ENCODE measurements at regions not wholly inside any gene's neighbourhood (a gene's known extent, or its start where the extent isn't known, plus 50 kb on each side); places are given as distances from the start of the nearest gene placed in this dataset.

- no peak for DNase-seq (ENCODE audit: low spot score)
- Mint-ChIP-seq H3K36me3 (ENCODE audit: low read depth, unreplicated experiment) (no peaks in the 10 kb centered on the region), H3K4me3 (ENCODE audit: unreplicated experiment) (no peak overlapping the region), H3K9me3 (ENCODE audit: unreplicated experiment) (no peaks in the 10 kb centered on the region), H3K27me3 (ENCODE audit: unreplicated experiment) (no peaks in the 10 kb centered on the region), H3K4me1 (ENCODE audit: unreplicated experiment) (no peaks in the 10 kb centered on the region), H3K27ac (ENCODE audit: unreplicated experiment) (no peak overlapping the region)
- no peak for TF ChIP-seq CTCF (IDR thresholded peaks at IDR 0.05; ENCODE audit: unreplicated experiment)
These were observed 117.4 kb upstream of the DSEL start for GRCh38 chr18:67633939-67634338.

GRCh38 chr18:67621906-67622305, 105.4 kb upstream of the DSEL start:
- Mint-ChIP-seq H3K27ac (ENCODE audit: unreplicated experiment) (no peak overlapping the region), H3K36me3 (ENCODE audit: low read depth, unreplicated experiment) (no peaks in the 10 kb centered on the region), H3K4me3 (ENCODE audit: unreplicated experiment) (no peak overlapping the region)

GRCh38 chr18:67621049-67621713, 104.7 kb upstream of the DSEL start:
- no peaks in the 10 kb centered on the region for H3K36me3 Mint-ChIP-seq (ENCODE audit: low read depth, unreplicated experiment)
- H3K27me3 Mint-ChIP-seq (ENCODE audit: unreplicated experiment), result no peaks in the 10 kb centered on the region
- TF ChIP-seq CTCF (IDR thresholded peaks at IDR 0.05; ENCODE audit: unreplicated experiment), result no peak
- H3K27ac Mint-ChIP-seq (ENCODE audit: unreplicated experiment), result no peak overlapping the region
- no peak for DNase-seq (ENCODE audit: low spot score)
- H3K9me3 Mint-ChIP-seq (ENCODE audit: unreplicated experiment), result no peaks in the 10 kb centered on the region
- H3K4me3 Mint-ChIP-seq (ENCODE audit: unreplicated experiment), result no peak overlapping the region
- no peaks in the 10 kb centered on the region for H3K4me1 Mint-ChIP-seq (ENCODE audit: unreplicated experiment)

More at GRCh38 chr18:67621906-67622305, 105.4 kb upstream of the DSEL start:
- no peak for DNase-seq (ENCODE audit: low spot score)
- Mint-ChIP-seq H3K27me3 (ENCODE audit: unreplicated experiment) (no peaks in the 10 kb centered on the region), H3K4me1 (ENCODE audit: unreplicated experiment) (no peaks in the 10 kb centered on the region), H3K9me3 (ENCODE audit: unreplicated experiment) (no peaks in the 10 kb centered on the region)
- no peak for TF ChIP-seq CTCF (IDR thresholded peaks at IDR 0.05; ENCODE audit: unreplicated experiment)

GRCh38 chr18:67618061-67618460, 101.5 kb upstream of the DSEL start:
- no peak for TF ChIP-seq CTCF (IDR thresholded peaks at IDR 0.05; ENCODE audit: unreplicated experiment)
- Mint-ChIP-seq H3K4me1 (ENCODE audit: unreplicated experiment) (no peaks in the 10 kb centered on the region), H3K4me3 (ENCODE audit: unreplicated experiment) (no peak overlapping the region), H3K36me3 (ENCODE audit: low read depth, unreplicated experiment) (no peaks in the 10 kb centered on the region), H3K27me3 (ENCODE audit: unreplicated experiment) (no peaks in the 10 kb centered on the region), H3K9me3 (ENCODE audit: unreplicated experiment) (peaks cover 4% of the 10 kb centered on the region), H3K27ac (ENCODE audit: unreplicated experiment) (no peak overlapping the region)
- DNase-seq (ENCODE audit: low spot score), result no peak

- Mint-ChIP-seq H3K36me3 (ENCODE audit: low read depth, unreplicated experiment) (no peaks in the 10 kb centered on the region), H3K27ac (ENCODE audit: unreplicated experiment) (no peak overlapping the region), H3K27me3 (ENCODE audit: unreplicated experiment) (no peaks in the 10 kb centered on the region)
These were observed 99.4 kb upstream of the DSEL start for GRCh38 chr18:67615876-67616275.

More at GRCh38 chr18:67615876-67616275, 99.4 kb upstream of the DSEL start:
- Mint-ChIP-seq H3K9me3 (ENCODE audit: unreplicated experiment) (peaks cover 4% of the 10 kb centered on the region), H3K4me1 (ENCODE audit: unreplicated experiment) (no peaks in the 10 kb centered on the region), H3K4me3 (ENCODE audit: unreplicated experiment) (no peak overlapping the region)
- TF ChIP-seq CTCF (IDR thresholded peaks at IDR 0.05; ENCODE audit: unreplicated experiment), result no peak
- DNase-seq (ENCODE audit: low spot score), result no peak
